ENCODE measurements at regions not wholly inside any gene's neighbourhood (a gene's known extent, or its start where the extent isn't known, plus 50 kb on each side); places are given as distances from the start of the nearest gene placed in this dataset.

DNA sequence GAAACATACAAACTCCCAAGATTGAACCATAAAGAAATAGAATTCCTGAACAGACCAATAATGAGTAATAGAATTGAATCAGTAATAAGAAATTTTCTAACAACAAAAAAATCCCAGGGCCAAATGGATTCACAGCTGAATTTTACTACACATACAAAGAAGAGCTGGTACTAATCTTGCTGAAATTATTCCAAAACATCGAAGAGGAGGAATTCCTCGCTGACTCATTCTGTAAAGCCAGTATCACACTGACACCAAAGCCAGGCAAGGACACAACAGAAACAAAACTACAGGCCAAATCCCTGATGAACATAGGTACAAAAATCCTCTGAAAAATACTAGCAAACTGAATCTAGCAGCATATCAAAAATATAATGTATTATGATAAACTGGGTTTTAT is 367.8 kb upstream of the CLEC14A start:
- Histone ChIP-seq H3K4me2 (ENCODE audit: low read depth, low read length) (no peak overlapping the region), H3K9ac (ENCODE audit: low read depth, low read length) (no peak overlapping the region), H3K4ac (ENCODE audit: low read depth, low read length) (no peak overlapping the region), H3K79me1 (ENCODE audit: low read depth in 1 of 2, low read length in 2 of 2) (no peaks in the 10 kb centered on the region), H2AK5ac (ENCODE audit: low read depth, low read length) (no peak overlapping the region), H2AK9ac (replicated peaks; ENCODE audit: low read depth, low read length, poor library complexity) (no peak overlapping the region), H2BK120ac (ENCODE audit: low read depth, low read length) (no peak overlapping the region), H2AFZ (replicated peaks; ENCODE audit: low read length, poor library complexity) (no peak overlapping the region), H3K9me3 (ENCODE audit: control insufficient read depth, insufficient read depth, low read length) (no peaks in the 10 kb centered on the region), H3K36me3 (ENCODE audit: control insufficient read depth, insufficient read depth, low read length) (no peaks in the 10 kb centered on the region), H4K91ac (ENCODE audit: insufficient read depth, low read depth, low read length) (no peak overlapping the region), H3K56ac (ENCODE audit: extremely low read depth, insufficient read depth, low read length) (no peak overlapping the region), H3K4me3 (ENCODE audit: insufficient read depth, low read depth, low read length) (no peak overlapping the region), H2BK15ac (ENCODE audit: low read depth, low read length) (no peak overlapping the region), H4K5ac (ENCODE audit: low read depth, low read length) (no peak overlapping the region), H3K14ac (replicated peaks; ENCODE audit: low read depth, low read length) (no peak overlapping the region), H3K23ac (ENCODE audit: low read depth, low read length) (no peak overlapping the region), H3K27me3 (ENCODE audit: control insufficient read depth, insufficient read depth, low read length) (peaks cover 2% of the 10 kb centered on the region), H3K27ac (ENCODE audit: insufficient read depth, low read length) (no peak overlapping the region), H3K9me1 (ENCODE audit: insufficient read depth, low read length) (no peaks in the 10 kb centered on the region), H2BK20ac (ENCODE audit: low read depth, low read length) (no peak overlapping the region), H3K4me1 (ENCODE audit: control insufficient read depth, insufficient read depth, low read length) (no peaks in the 10 kb centered on the region), H4K8ac (ENCODE audit: low read depth in 2 of 2, low read length in 2 of 2) (no peak overlapping the region), H3K18ac (ENCODE audit: low read depth, low read length) (no peak overlapping the region), H4K20me1 (ENCODE audit: insufficient read depth, low read length) (no peaks in the 10 kb centered on the region), H2BK5ac (ENCODE audit: low read depth, low read length, poor library complexity, severe bottlenecking) (no peak overlapping the region)
- dilution Hi-C loops (cut with HindIII; ENCODE audit: low sequenced_read_pairs, unreplicated experiment) (no loop called here), in situ Hi-C loops (cut with MboI; ENCODE audit: low sequenced_read_pairs) (no loop called here), intact Hi-C loops (cut with micrococcal nuclease) (no loop called here)
- DNase-seq = no peak
- ChIA-PET CTCF (no interaction called here), POLR2A (ENCODE audit: unreplicated experiment) (no interaction called here)
- BruUV-seq (replicated peaks) = no TSS peak
- no peak for TF ChIP-seq RFX5 (IDR thresholded peaks at IDR 0.05; ENCODE audit: low read depth, low read length)
- no peak for TF ChIP-seq POLR2A (IDR thresholded peaks at IDR 0.05; ENCODE audit: low read depth, low read length)
- TF ChIP-seq NFE2L2 (IDR thresholded peaks at IDR 0.05; ENCODE audit: low read depth, low read length) = no peak
- no CpG with 5 or more reads among the region's 2 CpGs for WGBS, 2 experiments (ENCODE audit: extremely low coverage in 2 of 2, insufficient read length in 1 of 2)
- ATAC-seq (ENCODE audit: low read depth) = no peak
